HG02840 (cell line): ENCODE measurements at regions not wholly inside any gene's neighbourhood (a gene's known extent, or its start where the extent isn't known, plus 50 kb on each side); places are given as distances from the start of the nearest gene placed in this dataset.

Experiments used
- ATAC-seq: cut with Tn5 transposase; IDR thresholded peaks from one replicate; pipeline ENCODE4 v1.9.1; 2021; ENCODE audit warnings: mild to moderate bottlenecking, moderate library complexity, moderate number of reproducible peaks; ENCODE audit not compliant: unreplicated experiment, low FRiP score

GRCh38 chr20:40547483-40548091 lies 141.4 kb downstream of the MAFB start:
- no peak for ATAC-seq

GRCh38 chr20:40545478-40545877 lies 143.6 kb downstream of the MAFB start:
- no peak for ATAC-seq

GRCh38 chr20:40542065-40542464 lies 147.0 kb downstream of the MAFB start:
- no peak for ATAC-seq

GRCh38 chr20:40540166-40540565 lies 148.9 kb downstream of the MAFB start:
- ATAC-seq: no peak

- no peak for ATAC-seq
These were observed 150.9 kb downstream of the MAFB start for GRCh38 chr20:40538131-40538530.

- ATAC-seq: no peak
These were observed 152.2 kb downstream of the MAFB start for GRCh38 chr20:40536808-40537207.

- ATAC-seq: no peak
These were observed 153.2 kb downstream of the MAFB start for GRCh38 chr20:40535816-40536215.

- no peak for ATAC-seq
These were observed 156.9 kb downstream of the MAFB start for GRCh38 chr20:40532103-40532502.

GRCh38 chr20:40525351-40525750 lies 163.7 kb downstream of the MAFB start:
- ATAC-seq: no peak

- ATAC-seq: no peak
These were observed 165.0 kb downstream of the MAFB start for GRCh38 chr20:40524071-40524470.

- ATAC-seq: no peak
These were observed 166.6 kb downstream of the MAFB start for GRCh38 chr20:40522405-40522804.

- ATAC-seq: no peak
These were observed 167.1 kb downstream of the MAFB start for GRCh38 chr20:40521962-40522361.

GRCh38 chr20:40519918-40520317 lies 169.1 kb downstream of the MAFB start:
- ATAC-seq: no peak

GRCh38 chr20:40512994-40513393 lies 176.0 kb downstream of the MAFB start:
- ATAC-seq: no peak

GRCh38 chr20:40512591-40512990 lies 176.4 kb downstream of the MAFB start:
- ATAC-seq: no peak

GRCh38 chr20:40511478-40511877 lies 177.6 kb downstream of the MAFB start:
- ATAC-seq: no peak

- no peak for ATAC-seq
These were observed 178.4 kb downstream of the MAFB start for GRCh38 chr20:40510622-40511021.

- no peak for ATAC-seq
These were observed 180.2 kb downstream of the MAFB start for GRCh38 chr20:40508821-40509220.

- ATAC-seq: no peak
These were observed 182.5 kb downstream of the MAFB start for GRCh38 chr20:40506537-40506939.

GRCh38 chr20:40503119-40503518 lies 185.9 kb downstream of the MAFB start:
- no peak for ATAC-seq

- ATAC-seq: no peak
These were observed 186.5 kb downstream of the MAFB start for GRCh38 chr20:40502576-40502975.

GRCh38 chr20:40499391-40499790 lies 189.6 kb downstream of the MAFB start:
- no peak for ATAC-seq
